T47D (cell line): ENCODE measurements at regions not wholly inside any gene's neighbourhood (a gene's known extent, or its start where the extent isn't known, plus 50 kb on each side); places are given as distances from the start of the nearest gene placed in this dataset.
A peak's percentile ranks its signal among the peaks of the same experiment; 100 is the strongest.

ENCODE experiments used
- DNase-seq, 2 experiments: peaks; one replicate each; pipeline versions ENCODE4 v3.0.0 to v3.0.0-alpha.2; 2011 to 2012; ENCODE audit warnings: low read depth in 1 of 2, low spot score in 1 of 2
- JUND ChIP-seq: IDR thresholded peaks from 2 replicates; pipeline ENCODE4 v1.6.1; 2012; ENCODE audit warnings: low read depth
- in situ Hi-C: cut with HindIII; loops from 2 replicates; pipeline ENCODE4 v1.10.0; 2016; ENCODE audit warnings: low sequenced_read_pairs, low pct_unique_long_range_greater_than_20kb

DNA sequence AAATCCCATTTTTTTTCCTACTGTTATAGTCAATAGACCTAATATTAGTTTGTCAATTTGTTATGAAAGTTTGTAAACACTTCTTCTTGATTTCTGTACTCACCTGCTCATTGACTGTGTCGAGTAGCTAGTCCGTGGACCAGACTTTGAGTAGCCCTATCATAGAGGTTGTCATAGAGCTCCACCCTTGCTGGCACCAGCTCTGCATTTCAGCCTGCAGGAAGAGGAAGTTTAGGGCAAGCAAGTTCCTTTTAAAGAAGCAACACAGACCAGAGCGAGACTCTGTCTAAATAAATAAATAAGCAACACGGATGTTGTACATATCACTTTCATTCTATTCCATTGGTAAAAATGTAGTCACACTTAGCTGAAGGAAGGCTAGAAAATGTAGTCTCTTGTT lies 74.0 kb downstream of the MCFD2 start:
- DNase-seq, result no peak
- no peak for TF ChIP-seq JUND
- in situ Hi-C loops, result no loop called here

DNA sequence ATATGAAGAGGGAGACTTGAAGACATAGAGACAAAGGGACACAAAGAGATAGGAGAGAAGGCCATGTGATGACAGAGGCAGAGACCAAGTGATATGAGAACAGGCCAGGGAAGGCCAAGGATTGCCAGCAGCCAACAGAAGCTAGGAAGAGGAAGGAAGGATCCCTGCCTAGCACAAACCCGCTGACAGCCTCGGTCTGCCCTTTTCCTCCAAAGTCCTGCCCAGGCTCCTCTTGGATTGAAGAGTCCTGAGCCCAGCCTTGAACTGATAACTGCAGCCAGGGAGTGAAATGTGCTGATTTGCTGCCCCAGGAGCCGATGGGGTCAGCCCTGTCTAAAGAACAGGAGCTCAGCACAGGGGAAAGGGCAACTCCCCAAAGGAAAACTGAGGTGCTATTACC lies 76.6 kb downstream of the MCFD2 start:
- in situ Hi-C loops, result no loop called here
- no peak for TF ChIP-seq JUND
- DNase-seq, result no peak

DNA sequence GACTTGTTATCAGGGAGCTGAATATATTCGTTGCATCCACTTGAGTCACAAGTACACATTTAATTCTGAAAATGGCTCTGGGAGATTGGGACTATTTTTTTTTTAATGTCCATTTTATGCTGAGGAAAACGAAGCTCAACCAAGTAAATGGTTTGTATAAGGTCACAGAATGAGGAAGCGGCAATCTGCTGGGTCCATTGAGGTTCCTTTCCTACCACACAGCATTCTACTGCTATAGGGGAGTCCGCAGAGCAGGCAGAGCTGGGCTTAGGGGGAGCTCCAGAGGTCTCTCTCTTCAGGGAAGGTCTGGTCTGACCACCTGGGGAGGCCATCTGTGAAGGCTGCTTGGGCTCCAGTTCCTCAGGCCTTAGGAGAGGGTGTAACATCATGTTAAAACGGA lies 77.9 kb downstream of the MCFD2 start:
- in situ Hi-C loops, result no loop called here
- DNase-seq, result no peak
- TF ChIP-seq JUND, result no peak

DNA sequence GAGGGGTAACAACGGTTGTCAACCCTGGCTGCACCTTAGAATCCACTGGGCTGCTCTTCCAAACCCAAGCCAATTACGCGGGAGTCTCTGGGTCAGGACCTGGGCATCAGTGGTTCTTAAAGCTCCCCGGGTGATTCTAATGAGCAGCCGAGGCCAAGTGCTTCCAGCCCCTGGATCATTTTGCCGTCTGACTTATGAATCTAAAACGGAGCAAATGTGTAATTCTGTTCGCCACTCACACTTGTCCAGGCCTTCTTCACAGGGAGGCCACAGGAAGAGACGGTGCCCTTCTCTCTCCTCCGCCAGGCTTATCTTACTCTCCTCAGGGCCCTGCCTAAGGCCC lies 78.5 kb downstream of the MCFD2 start:
- no peak for DNase-seq
- in situ Hi-C loops, result no loop called here
- TF ChIP-seq JUND, result no peak

DNA sequence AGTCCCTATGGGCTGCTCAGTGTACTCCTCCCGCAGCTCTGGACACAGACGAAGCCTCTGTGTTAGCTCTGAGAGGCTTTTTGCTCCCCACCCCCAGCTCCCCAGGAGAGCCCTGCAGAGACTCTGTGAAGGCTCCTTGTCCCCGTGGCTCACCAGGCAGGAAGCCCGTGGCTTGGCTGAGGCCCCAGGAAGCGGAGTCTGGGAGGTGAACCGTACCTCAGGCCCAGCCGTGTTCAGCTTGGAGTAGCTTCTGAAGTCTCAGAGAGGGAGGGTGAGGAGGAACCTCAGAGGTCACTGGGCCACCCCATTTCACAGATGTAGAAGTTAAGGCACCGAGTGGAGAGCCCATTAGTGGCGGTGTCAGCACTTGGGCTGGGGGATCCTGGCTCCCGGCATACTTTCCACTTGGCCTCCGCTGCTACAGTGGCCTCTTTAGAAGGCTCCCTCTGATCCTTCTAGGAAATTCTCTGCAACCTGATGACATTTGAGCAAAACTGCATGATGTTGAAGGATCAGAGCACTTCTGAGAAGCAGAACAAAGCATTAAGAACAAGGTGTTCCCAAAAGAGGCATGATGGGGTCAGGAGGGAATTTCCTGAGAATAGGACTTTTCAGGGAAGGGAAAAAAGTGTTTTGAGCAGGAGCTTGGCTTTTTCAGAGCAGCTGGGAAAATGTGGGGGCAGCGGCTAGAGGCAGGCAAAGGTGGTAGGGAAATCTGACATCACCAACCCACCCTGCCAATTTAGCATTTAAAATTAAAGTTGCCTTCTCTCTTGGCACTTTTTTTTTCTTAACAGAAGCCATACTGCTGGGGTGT lies 79.1 kb downstream of the MCFD2 start:
- in situ Hi-C loops, result no loop called here
- no peak for TF ChIP-seq JUND
- DNase-seq, result no peak

DNA sequence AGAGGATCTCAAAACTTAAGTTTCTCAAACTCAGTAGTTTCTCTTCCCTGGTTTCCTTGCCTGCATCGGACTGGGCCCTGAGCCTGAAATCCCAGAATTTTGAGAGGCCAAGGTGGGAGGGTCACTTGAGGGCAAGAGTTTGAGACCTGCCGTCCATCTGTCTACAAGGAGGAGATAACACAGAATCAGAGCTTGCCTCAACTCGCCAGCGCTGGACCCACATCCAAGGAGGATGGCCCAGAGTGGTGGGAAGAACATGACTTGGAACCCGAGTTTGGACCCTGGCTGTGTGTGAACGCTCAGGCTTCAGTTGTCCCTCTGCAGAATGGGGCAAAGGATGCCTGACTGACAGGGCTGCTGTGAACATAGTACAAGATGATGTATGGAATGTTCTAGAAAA lies 80.1 kb downstream of the MCFD2 start:
- in situ Hi-C loops, result no loop called here
- no peak for TF ChIP-seq JUND
- no peak for DNase-seq

DNA sequence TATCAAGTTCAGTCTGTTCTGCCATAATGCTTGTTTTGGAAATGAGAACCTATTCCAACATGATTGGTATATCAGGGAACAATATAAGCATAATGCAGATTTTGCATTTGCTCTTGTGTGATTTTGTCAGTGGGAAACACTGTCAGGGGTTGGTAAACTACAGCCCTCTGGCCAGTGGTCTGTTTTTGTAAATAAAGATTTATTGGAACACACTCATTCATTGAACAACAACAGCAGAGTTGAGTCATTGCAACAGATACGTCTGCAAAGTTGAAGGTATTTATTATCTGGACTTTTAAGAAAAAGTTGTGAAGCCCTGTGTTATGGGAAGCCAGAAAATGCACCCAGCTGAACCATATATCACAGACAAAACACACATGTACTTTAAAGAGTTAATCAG lies 83.1 kb downstream of the MCFD2 start:
- in situ Hi-C loops, result no loop called here
- TF ChIP-seq JUND, result no peak
- DNase-seq, result no peak

DNA sequence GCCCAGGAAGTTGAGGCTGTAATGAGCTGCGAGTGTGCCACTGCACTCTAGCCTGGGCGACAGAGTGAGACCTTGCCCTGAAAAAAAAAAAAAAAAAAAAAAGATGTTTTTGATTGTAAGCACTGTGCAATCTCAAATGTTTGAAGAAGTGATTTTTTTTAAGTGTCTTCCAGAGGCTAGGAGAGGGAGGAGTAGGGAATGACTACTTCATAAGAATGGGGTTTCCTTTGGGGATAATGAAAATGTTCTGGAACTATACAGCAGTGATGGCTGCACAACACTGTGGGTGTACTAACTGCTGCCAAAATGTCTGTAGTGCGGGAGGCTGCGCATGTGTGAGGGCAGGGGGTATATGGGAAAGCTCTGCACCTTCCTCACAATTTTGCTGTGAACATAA lies 83.7 kb downstream of the MCFD2 start:
- TF ChIP-seq JUND, result no peak
- in situ Hi-C loops, result no loop called here

DNA sequence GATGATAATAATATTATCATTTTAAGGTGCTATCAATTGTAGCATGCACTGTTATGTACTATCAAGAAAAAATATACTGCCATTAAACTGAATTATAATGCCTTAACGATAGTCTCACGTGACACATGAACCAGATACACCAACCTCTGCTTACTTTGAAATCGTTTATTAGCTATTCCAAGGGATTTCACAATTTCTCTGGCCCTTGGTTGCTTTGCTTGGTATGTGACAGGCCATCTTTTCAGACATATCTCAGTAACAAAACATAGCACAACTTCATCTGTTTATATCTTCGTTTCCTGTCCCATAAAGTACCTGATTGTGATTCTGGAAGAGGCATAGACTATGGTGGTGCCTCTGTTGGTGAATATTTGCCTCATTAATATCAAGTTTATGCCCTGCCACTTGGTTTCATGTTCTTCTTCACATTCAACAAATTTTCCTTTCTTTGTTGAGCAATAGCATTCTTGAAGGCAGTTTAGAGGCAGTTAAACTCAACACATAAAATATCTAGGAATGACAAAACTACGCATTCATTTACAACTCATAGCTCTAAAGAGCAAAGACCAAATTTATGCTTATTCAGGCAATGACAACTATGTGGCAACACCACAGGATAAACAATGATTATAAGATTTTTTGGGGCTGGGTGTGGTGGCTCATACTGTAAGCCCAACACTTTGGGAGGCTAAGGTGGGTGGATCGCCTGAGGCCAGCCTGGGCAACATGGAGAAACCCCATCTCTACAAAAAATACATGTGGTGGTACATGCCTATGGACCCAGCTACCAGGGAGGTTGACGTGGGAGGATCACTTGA lies 84.3 kb downstream of the MCFD2 start:
- no peak for TF ChIP-seq JUND
- no peak for DNase-seq
- in situ Hi-C loops, result no loop called here

More for the DNA sequence above, 83.7 kb downstream of the MCFD2 start:
- no peak for DNase-seq

DNA sequence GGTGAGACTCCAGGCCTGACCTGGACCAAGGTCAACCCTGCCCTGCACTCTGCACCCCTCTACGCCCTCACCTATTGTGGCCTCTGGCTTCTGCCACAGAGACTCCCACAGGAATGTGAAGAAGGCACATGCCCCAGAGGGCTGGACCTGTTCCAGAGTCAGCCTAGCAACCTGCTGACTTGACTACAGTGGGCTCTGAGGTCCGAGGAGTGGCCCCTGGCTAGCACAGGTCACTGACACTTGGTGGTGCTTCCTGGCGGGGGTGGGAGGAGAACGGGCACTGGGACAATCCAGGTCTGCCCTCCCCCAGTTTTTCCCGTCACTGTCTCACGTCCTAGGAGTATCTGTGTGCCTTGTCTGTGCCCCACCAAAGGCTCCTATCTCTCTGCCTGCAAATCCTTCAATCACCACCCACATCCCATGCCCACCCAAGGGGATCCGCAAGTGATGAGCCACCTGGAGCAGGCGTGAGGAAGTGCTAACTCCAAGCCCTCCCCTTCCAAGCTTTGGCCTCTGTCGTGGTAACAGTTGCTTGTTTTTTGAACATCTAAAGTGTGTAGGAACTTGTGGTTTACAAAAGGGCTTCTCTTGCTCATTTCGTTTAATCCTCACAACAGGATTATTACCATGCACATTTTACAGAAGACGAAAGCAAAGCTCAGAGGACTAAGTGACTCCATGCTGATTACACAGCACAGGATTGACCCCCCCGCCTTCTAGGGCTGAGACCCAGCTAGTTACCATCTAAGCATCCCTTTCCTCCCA lies 86.2 kb downstream of the MCFD2 start:
- in situ Hi-C loops, result no loop called here
- TF ChIP-seq JUND, result no peak
- DNase-seq, result peak in 1 of 2 experiments; percentile 12

DNA sequence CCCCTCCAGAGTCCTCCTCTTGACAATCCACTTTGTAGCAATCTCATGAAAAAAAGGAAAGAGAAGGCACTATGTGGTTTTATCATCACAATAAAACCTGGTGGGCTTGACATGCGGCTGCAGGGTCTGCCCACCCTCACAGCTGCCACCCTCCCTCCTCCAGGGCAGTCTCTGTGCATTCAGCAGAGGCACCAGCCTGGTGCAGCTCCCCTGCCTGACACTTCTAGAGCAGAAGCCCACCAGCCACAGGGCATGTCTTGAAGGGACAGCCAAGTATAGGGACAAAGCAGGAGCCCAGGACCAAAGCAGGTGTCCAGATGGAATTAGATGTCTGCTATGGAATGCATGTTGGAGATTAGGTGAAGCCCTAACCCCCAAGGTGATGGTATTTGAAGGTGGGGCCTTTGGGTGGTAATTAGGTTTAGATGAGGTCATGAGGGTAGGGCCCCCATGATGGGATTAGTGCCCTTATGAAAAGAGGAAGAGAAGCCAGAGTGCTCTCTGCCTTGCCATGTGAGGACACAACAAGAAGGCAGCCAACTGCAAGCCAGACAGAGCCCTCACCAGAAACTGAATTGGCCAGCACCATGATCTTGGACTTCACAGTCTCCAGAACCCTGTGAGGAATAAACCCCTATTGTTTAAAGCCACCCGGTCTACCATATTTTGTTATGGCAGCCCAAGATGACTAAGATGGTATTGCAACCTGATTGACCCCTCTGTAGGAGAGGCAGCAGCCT lies 86.9 kb downstream of the MCFD2 start:
- no peak for TF ChIP-seq JUND

DNA sequence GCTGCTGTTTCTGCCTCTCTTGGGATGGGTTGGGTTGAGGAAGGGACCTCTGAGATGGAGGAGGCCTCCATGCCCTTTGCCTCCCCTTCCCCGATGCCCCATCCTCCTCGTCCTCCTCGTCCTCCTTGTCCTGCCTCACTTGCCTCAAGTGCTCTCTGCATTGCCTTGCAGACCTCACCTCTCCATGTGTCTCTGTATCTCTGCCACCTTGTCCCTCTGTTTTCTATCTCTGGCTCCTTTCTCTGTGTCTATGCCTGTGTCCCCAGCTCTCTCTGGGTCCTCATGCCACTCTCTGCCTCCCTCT lies 87.5 kb downstream of the MCFD2 start:
- DNase-seq, result no peak
- in situ Hi-C loops, result no loop called here
- TF ChIP-seq JUND, result no peak

More for the DNA sequence above, 86.9 kb downstream of the MCFD2 start:
- DNase-seq, result no peak
- in situ Hi-C loops, result no loop called here
